ENCODE measurements at regions not wholly inside any gene's neighbourhood (a gene's known extent, or its start where the extent isn't known, plus 50 kb on each side); places are given as distances from the start of the nearest gene placed in this dataset.

- no peak for TF ChIP-seq BHLHE40 (IDR thresholded peaks at IDR 0.05; ENCODE audit: low read depth, low read length)
- no peak for TF ChIP-seq CEBPB (IDR thresholded peaks at IDR 0.05; ENCODE audit: low read depth, low read length)
- TF ChIP-seq FOS (IDR thresholded peaks at IDR 0.05; ENCODE audit: low read depth, low read length), result no peak
- TF ChIP-seq USF2 (IDR thresholded peaks at IDR 0.05; ENCODE audit: low read depth, low read length), result no peak
- TF ChIP-seq MAFK (IDR thresholded peaks at IDR 0.05; ENCODE audit: low read depth, low read length), result no peak
- TF ChIP-seq CTCF (conservative IDR thresholded peaks at IDR 0.05; ENCODE audit: low read depth, low read length), result no peak
- no peak for TF ChIP-seq POLR2A (IDR thresholded peaks at IDR 0.05; ENCODE audit: low read depth, low read length)
- no peak for TF ChIP-seq MXI1 (IDR thresholded peaks at IDR 0.05; ENCODE audit: borderline replicate concordance, low read depth, low read length)
- no peak for TF ChIP-seq RAD21 (IDR thresholded peaks at IDR 0.05; ENCODE audit: low read length)
- TF ChIP-seq SMC3 (IDR thresholded peaks at IDR 0.05; ENCODE audit: low read depth, low read length), result no peak
- TF ChIP-seq RFX5 (IDR thresholded peaks at IDR 0.05; ENCODE audit: low read depth, low read length), result no peak
- TF ChIP-seq MAZ (IDR thresholded peaks at IDR 0.05; ENCODE audit: borderline replicate concordance, low read depth, low read length), result no peak
- TF ChIP-seq RCOR1 (IDR thresholded peaks at IDR 0.05; ENCODE audit: insufficient replicate concordance, low read length), result no peak
- no peak for TF ChIP-seq CHD1 (IDR thresholded peaks at IDR 0.05; ENCODE audit: low read depth, low read length)
- no peak for TF ChIP-seq NFE2L2 (IDR thresholded peaks at IDR 0.05; ENCODE audit: low read depth, low read length)
- no peak for TF ChIP-seq ELK1 (IDR thresholded peaks at IDR 0.05; ENCODE audit: borderline replicate concordance, low read depth, low read length)
- Histone ChIP-seq H2BK120ac (ENCODE audit: low read depth, low read length) (no peak overlapping the region), H4K91ac (ENCODE audit: insufficient read depth, low read depth, low read length) (no peak overlapping the region), H3K14ac (replicated peaks; ENCODE audit: low read depth, low read length) (no peak overlapping the region), H4K5ac (ENCODE audit: low read depth, low read length) (no peak overlapping the region), H3K9me1 (ENCODE audit: insufficient read depth, low read length) (no peaks in the 10 kb centered on the region), H3K4me2 (ENCODE audit: low read depth, low read length) (no peak overlapping the region), H2BK20ac (ENCODE audit: low read depth, low read length) (no peak overlapping the region), H3K4me1 (ENCODE audit: control insufficient read depth, insufficient read depth, low read length) (no peaks in the 10 kb centered on the region), H3K9ac (ENCODE audit: low read depth, low read length) (no peak overlapping the region), H2AK5ac (ENCODE audit: low read depth, low read length) (no peak overlapping the region), H4K20me1 (ENCODE audit: insufficient read depth, low read length) (no peaks in the 10 kb centered on the region), H2BK15ac (ENCODE audit: low read depth, low read length) (no peak overlapping the region), H3K56ac (ENCODE audit: extremely low read depth, insufficient read depth, low read length) (no peak overlapping the region), H4K8ac (ENCODE audit: low read depth in 2 of 2, low read length in 2 of 2) (no peak overlapping the region), H3K23ac (ENCODE audit: low read depth, low read length) (no peak overlapping the region), H3K4ac (ENCODE audit: low read depth, low read length) (no peak overlapping the region), H3K36me3 (ENCODE audit: control insufficient read depth, insufficient read depth, low read length) (no peaks in the 10 kb centered on the region), H3K27me3 (ENCODE audit: control insufficient read depth, insufficient read depth, low read length) (peaks cover 1% of the 10 kb centered on the region; the same call in 1 of the 2 replicates), H2BK5ac (ENCODE audit: low read depth, low read length, poor library complexity, severe bottlenecking) (no peak overlapping the region), H3K27ac (ENCODE audit: insufficient read depth, low read length) (no peak overlapping the region), H3K79me1 (ENCODE audit: low read depth in 1 of 2, low read length in 2 of 2) (no peaks in the 10 kb centered on the region), H3K4me3 (ENCODE audit: insufficient read depth, low read depth, low read length) (no peak overlapping the region), H3K9me3 (ENCODE audit: control insufficient read depth, insufficient read depth, low read length) (no peaks in the 10 kb centered on the region), H2AFZ (replicated peaks; ENCODE audit: low read length, poor library complexity) (no peak overlapping the region), H2AK9ac (replicated peaks; ENCODE audit: low read depth, low read length, poor library complexity) (no peak overlapping the region), H3K18ac (ENCODE audit: low read depth, low read length) (no peak overlapping the region)
- ChIA-PET CTCF (interaction anchor here (1.0 kb wide), 1 partner anchor 18 kb away, joined by 3 read pairs; no protein-coding TSS in a partner anchor), POLR2A (ENCODE audit: unreplicated experiment) (no interaction called here)
- BruUV-seq (replicated peaks), result no TSS peak
- WGBS, 2 experiments (ENCODE audit: extremely low coverage in 2 of 2, insufficient read length in 1 of 2), result 63% methylated on average over 1 of the region's 1 CpG; no CpG with 5 or more reads in 1 of the 2 experiments
- in situ Hi-C loops (cut with MboI; ENCODE audit: low sequenced_read_pairs), result no loop called here
- intact Hi-C loops (cut with micrococcal nuclease), result no loop called here
- ATAC-seq (ENCODE audit: low read depth) (no peak), DNase-seq (no peak)
- dilution Hi-C loops (cut with HindIII; ENCODE audit: low sequenced_read_pairs, unreplicated experiment), result no loop called here
These were observed 203.5 kb upstream of the RAD23B start for GRCh38 chr9:107079589-107079988.
